SJSA1 (cell line): ENCODE measurements at regions not wholly inside any gene's neighbourhood (a gene's known extent, or its start where the extent isn't known, plus 50 kb on each side); places are given as distances from the start of the nearest gene placed in this dataset.

Source experiments
- DNase-seq, 2 experiments: peaks; one replicate each; pipeline ENCODE4 v3.0.0-alpha.2; 2015 to 2020; ENCODE audit warnings: low spot score in 2 of 2, low read depth in 1 of 2
- H3K27ac ChIP-seq: fragments of 250-450 bp; sonication (Bioruptor Pico); 2 replicates; pipeline ENCODE4 v1.5.1; 2020; ENCODE audit warnings: mild to moderate bottlenecking, moderate library complexity
- H3K27me3 ChIP-seq: fragments of 250-450 bp; sonication (Bioruptor Pico); replicated peaks from 2 replicates; pipeline ENCODE4 v1.5.1; 2020; ENCODE audit warnings: mild to moderate bottlenecking, moderate library complexity
- H3K36me3 ChIP-seq: fragments of 250-450 bp; sonication (Bioruptor Pico); 2 replicates; pipeline ENCODE4 v1.5.1; 2020; ENCODE audit warnings: mild to moderate bottlenecking
- H3K4me1 ChIP-seq: fragments of 250-450 bp; sonication (Bioruptor Pico); replicated peaks from 2 replicates; pipeline ENCODE4 v1.6.1; 2021; ENCODE audit warnings: mild to moderate bottlenecking
- H3K4me3 ChIP-seq: fragments of 250-450 bp; sonication (Bioruptor Pico); 2 replicates; pipeline ENCODE4 v1.5.1; 2020; ENCODE audit warnings: mild to moderate bottlenecking
- H3K9me3 ChIP-seq: fragments of 250-450 bp; sonication (Bioruptor Pico); replicated peaks from 2 replicates; pipeline ENCODE4 v1.5.1; 2020; ENCODE audit warnings: mild to moderate bottlenecking

GRCh38 chr15:36511594-36511993, 67.8 kb upstream of the CDIN1 start:
- Histone ChIP-seq H3K4me1 (no peaks in the 10 kb centered on the region), H3K27me3 (peaks cover 5% of the 10 kb centered on the region; the same call in 1 of the 2 replicates), H3K27ac (no peak overlapping the region), H3K36me3 (no peaks in the 10 kb centered on the region), H3K9me3 (no peaks in the 10 kb centered on the region), H3K4me3 (no peak overlapping the region)
- DNase-seq: no peak

- no peaks in the 10 kb centered on the region for H3K36me3 ChIP-seq
- no peak overlapping the region for H3K4me3 ChIP-seq
- no peak overlapping the region for H3K27ac ChIP-seq
- no peaks in the 10 kb centered on the region for H3K9me3 ChIP-seq
- peaks cover 5% of the 10 kb centered on the region; the same call in 1 of the 2 replicates for H3K27me3 ChIP-seq
- no peaks in the 10 kb centered on the region for H3K4me1 ChIP-seq
- no peak for DNase-seq
Measured at GRCh38 chr15:36517758-36518157, 61.7 kb upstream of the CDIN1 start.

GRCh38 chr15:36519067-36519466, 60.4 kb upstream of the CDIN1 start:
- Histone ChIP-seq H3K27ac (no peak overlapping the region), H3K4me3 (no peak overlapping the region), H3K9me3 (no peaks in the 10 kb centered on the region), H3K4me1 (no peaks in the 10 kb centered on the region), H3K36me3 (no peaks in the 10 kb centered on the region), H3K27me3 (no peaks in the 10 kb centered on the region)
- no peak for DNase-seq

- H3K27ac ChIP-seq: no peak overlapping the region
- no peak for DNase-seq
- no peaks in the 10 kb centered on the region for H3K9me3 ChIP-seq
- no peaks in the 10 kb centered on the region for H3K4me1 ChIP-seq
- no peaks in the 10 kb centered on the region; the same call in 1 of the 2 replicates for H3K27me3 ChIP-seq
- no peak overlapping the region for H3K4me3 ChIP-seq
- H3K36me3 ChIP-seq: no peaks in the 10 kb centered on the region
Measured at GRCh38 chr15:36525430-36525829, 54.0 kb upstream of the CDIN1 start.

- H3K9me3 ChIP-seq: no peaks in the 10 kb centered on the region
- H3K27ac ChIP-seq: no peak overlapping the region
- no peaks in the 10 kb centered on the region for H3K36me3 ChIP-seq
- no peaks in the 10 kb centered on the region; the same call in 1 of the 2 replicates for H3K27me3 ChIP-seq
- H3K4me3 ChIP-seq: no peak overlapping the region
- DNase-seq: no peak
- no peaks in the 10 kb centered on the region for H3K4me1 ChIP-seq
Measured at GRCh38 chr15:36527235-36528162, 51.9 kb upstream of the CDIN1 start.

GRCh38 chr15:36529296-36530011, 50.0 kb upstream of the CDIN1 start:
- no peaks in the 10 kb centered on the region; the same call in 1 of the 2 replicates for H3K27me3 ChIP-seq
- no peaks in the 10 kb centered on the region for H3K4me1 ChIP-seq
- no peak overlapping the region for H3K4me3 ChIP-seq
- H3K9me3 ChIP-seq: no peaks in the 10 kb centered on the region
- no peaks in the 10 kb centered on the region for H3K36me3 ChIP-seq
- DNase-seq: no peak
- no peak overlapping the region for H3K27ac ChIP-seq
